SK-N-SH (cell line): ENCODE measurements at regions not wholly inside any gene's neighbourhood (a gene's known extent, or its start where the extent isn't known, plus 50 kb on each side); places are given as distances from the start of the nearest gene placed in this dataset.

ENCODE experiments used
- CTCF ChIA-PET: fragments of 300-600, 350-600 bp; formaldehyde crosslinking; extraction: SDS; loops from one replicate; lab custom pipeline; 2021; lab: Yijun Ruan, JAX
- POLR2A ChIA-PET: fragments of 350-600 bp; sonication (Branson Sonifier 250); formaldehyde crosslinking; extraction: SDS; loops from one replicate; lab custom pipeline; 2020; ENCODE audit warnings: antibody characterized with exemption, inconsistent platforms; lab: Yijun Ruan, JAX
- DNase-seq: peaks from one replicate; pipeline ENCODE4 v3.0.0; 2012
- H2AFZ ChIP-seq: fragments of 200-600 bp; sonication (generic); 2 replicates; pipeline ENCODE4 v1.8.1; 2016; ENCODE audit warnings: antibody characterized with exemption, mild to moderate bottlenecking, low read depth
- H3F3A ChIP-seq: fragments of 200-600 bp; sonication (generic); replicated peaks from 2 replicates; pipeline ENCODE3; 2016; ENCODE audit warnings: antibody characterized with exemption, mild to moderate bottlenecking; ENCODE audit not compliant: insufficient read depth
- H3K27ac ChIP-seq, 2 experiments: fragments of 200-500 bp in 1 of 2; fragments of 200-600 bp in 1 of 2; sonication (Bioruptor generic) in 1 of 2; sonication (generic), shearing (Covaris generic) in 1 of 2; 2 replicates each; pipeline versions ENCODE4 v1.5.1 to v1.6.1; 2014 to 2016; ENCODE audit warnings: low read depth in 2 of 2, inconsistent platforms in 1 of 2, low read length in 1 of 2, mild to moderate bottlenecking in 1 of 2, mixed read lengths in 1 of 2
- H3K27me3 ChIP-seq: fragments of 200-600 bp; sonication (generic), shearing (Covaris generic); 2 replicates; pipeline ENCODE4 v1.6.1; 2016; ENCODE audit warnings: mixed run types; ENCODE audit not compliant: insufficient read depth
- H3K36me3 ChIP-seq, 2 experiments: fragments of 200-500 bp in 1 of 2; fragments of 200-600 bp in 1 of 2; sonication (Bioruptor generic) in 1 of 2; sonication (generic) in 1 of 2; replicated peaks in 1 of 2; 2 replicates each; pipeline versions ENCODE3 to v1.5.1; 2014 to 2016; ENCODE audit warnings: low read length in 1 of 2, mild to moderate bottlenecking in 1 of 2; ENCODE audit not compliant: insufficient read depth in 2 of 2, control insufficient read depth in 1 of 2
- H3K4me1 ChIP-seq, 2 experiments: fragments of 200-500 bp in 1 of 2; fragments of 200-600 bp in 1 of 2; sonication (Bioruptor generic) in 1 of 2; sonication (generic), shearing (Covaris generic) in 1 of 2; 2 replicates each; pipeline versions ENCODE4 v1.5.1 to v1.6.1; 2014 to 2016; ENCODE audit warnings: low read depth in 1 of 2, low read length in 1 of 2, mixed run types in 1 of 2; ENCODE audit not compliant: insufficient read depth in 2 of 2, control insufficient read depth in 1 of 2
- H3K4me2 ChIP-seq: fragments of 200-600 bp; sonication (generic), shearing (Covaris generic); 2 replicates; pipeline ENCODE4 v1.6.1; 2017; ENCODE audit warnings: mixed run types
- H3K4me3 ChIP-seq, 2 experiments: fragments of 200-500 bp in 1 of 2; fragments of 200-600 bp in 1 of 2; sonication (Bioruptor generic) in 1 of 2; sonication (generic), shearing (Covaris generic) in 1 of 2; 2 replicates each; pipeline versions ENCODE4 v1.5.1 to v1.8.1; 2014 to 2016; ENCODE audit warnings: low read depth in 2 of 2, inconsistent platforms in 1 of 2, low read length in 1 of 2, mild to moderate bottlenecking in 1 of 2, mixed read lengths in 1 of 2, moderate library complexity in 1 of 2
- H3K79me2 ChIP-seq: fragments of 200-600 bp; sonication (generic); 2 replicates; pipeline ENCODE4 v1.8.1; 2017; ENCODE audit warnings: mild to moderate bottlenecking; ENCODE audit not compliant: insufficient read depth
- H3K9ac ChIP-seq: fragments of 200-600 bp; sonication (generic); 2 replicates; pipeline ENCODE4 v1.6.1; 2017; ENCODE audit warnings: mixed run types
- H3K9me2 ChIP-seq: fragments of 200-600 bp; sonication (generic); 2 replicates; pipeline ENCODE4 v1.6.1; 2017; ENCODE audit warnings: mixed run types
- H3K9me3 ChIP-seq: fragments of 200-600 bp; sonication (generic); 2 replicates; pipeline ENCODE4 v1.6.1; 2017; ENCODE audit warnings: mixed run types, mild to moderate bottlenecking, moderate library complexity
- H4K20me1 ChIP-seq: fragments of 200-600 bp; sonication (generic); 2 replicates; pipeline ENCODE4 v1.6.1; 2017; ENCODE audit warnings: mild to moderate bottlenecking, mixed run types; ENCODE audit not compliant: insufficient read depth
- CHD2 ChIP-seq: fragments of 150-350 bp; IDR thresholded peaks from 2 replicates; pipeline ENCODE4 v1.6.1; 2018; ENCODE audit warnings: low read length; ENCODE audit not compliant: partially characterized antibody
- CTCF ChIP-seq: fragments of 200-600 bp; sonication (generic); IDR thresholded peaks from 2 replicates; pipeline ENCODE4 v1.6.1; 2017; ENCODE audit warnings: antibody characterized with exemption, mild to moderate bottlenecking, moderate library complexity
- EZH2phosphoT487 ChIP-seq: fragments of 200-600 bp; sonication (generic); IDR thresholded peaks from 2 replicates; pipeline ENCODE4 v1.6.1; 2017; ENCODE audit warnings: low read depth, mixed run types, mild to moderate bottlenecking, antibody characterized with exemption, moderate library complexity, borderline replicate concordance
- FOSL2 ChIP-seq: IDR thresholded peaks from 2 replicates; pipeline ENCODE4 v1.4.0; 2012; ENCODE audit warnings: low read depth, mild to moderate bottlenecking, moderate library complexity, borderline replicate concordance
- FOXJ3 ChIP-seq: sonication (generic); formaldehyde crosslinking; IDR thresholded peaks from 2 replicates; pipeline ENCODE4 v1.5.1; 2020; ENCODE audit warnings: mild to moderate bottlenecking, missing genetic modification reagents
- FOXM1 ChIP-seq: IDR thresholded peaks from 2 replicates; pipeline ENCODE4 v1.4.0; 2012; ENCODE audit warnings: low read depth, mild to moderate bottlenecking
- GATA2 ChIP-seq: sonication (generic); formaldehyde crosslinking; IDR thresholded peaks from 2 replicates; pipeline ENCODE4 v1.5.0; 2020; ENCODE audit warnings: mild to moderate bottlenecking, missing genetic modification reagents
- JUND ChIP-seq: IDR thresholded peaks from 2 replicates; pipeline ENCODE4 v1.4.0; 2012
- MAX ChIP-seq: IDR thresholded peaks from 2 replicates; pipeline ENCODE4 v1.4.0; 2012; ENCODE audit warnings: low read depth
- MEF2A ChIP-seq: IDR thresholded peaks from 2 replicates; pipeline ENCODE4 v1.4.0; 2012; ENCODE audit warnings: low read depth, borderline replicate concordance
- MXI1 ChIP-seq: IDR thresholded peaks from 2 replicates; pipeline ENCODE4 v1.6.1; 2012; ENCODE audit warnings: mild to moderate bottlenecking, low read depth, low read length, improper control_type of control experiment
- NFIC ChIP-seq: IDR thresholded peaks from 2 replicates; pipeline ENCODE4 v1.4.0; 2012; ENCODE audit warnings: borderline replicate concordance
- POLR2AphosphoS5 ChIP-seq: IDR thresholded peaks from 2 replicates; pipeline ENCODE4 v1.6.1; 2012; ENCODE audit warnings: low read depth, low read length
- RAD21 ChIP-seq: IDR thresholded peaks from 2 replicates; pipeline ENCODE4 v1.6.1; 2012; ENCODE audit warnings: mild to moderate bottlenecking, low read length
- RCOR1 ChIP-seq: fragments of 150-350 bp; IDR thresholded peaks from 2 replicates; pipeline ENCODE4 v1.6.1; 2017; ENCODE audit warnings: antibody characterized with exemption, low read length
- RXRA ChIP-seq: IDR thresholded peaks from 2 replicates; pipeline ENCODE4 v1.4.0; 2012; ENCODE audit warnings: low read depth, mild to moderate bottlenecking, borderline replicate concordance
- SIN3A ChIP-seq: IDR thresholded peaks from 2 replicates; pipeline ENCODE4 v1.6.1; 2012; ENCODE audit warnings: low read depth, mild to moderate bottlenecking, low read length, moderate library complexity, borderline replicate concordance
- SMC3 ChIP-seq: IDR thresholded peaks from 2 replicates; pipeline ENCODE4 v1.6.1; 2012; ENCODE audit warnings: low read depth, low read length, improper control_type of control experiment
- TCF12 ChIP-seq: IDR thresholded peaks from 2 replicates; pipeline ENCODE4 v1.4.0; 2012
- TEAD4 ChIP-seq: IDR thresholded peaks from 2 replicates; pipeline ENCODE4 v1.4.0; 2012; ENCODE audit warnings: mild to moderate bottlenecking, borderline replicate concordance; ENCODE audit not compliant: insufficient read depth
- USF1 ChIP-seq: IDR thresholded peaks from 2 replicates; pipeline ENCODE4 v1.4.0; 2012; ENCODE audit warnings: low read depth, borderline replicate concordance
- USF2 ChIP-seq: fragments of 150-350 bp; IDR thresholded peaks from 2 replicates; pipeline ENCODE4 v1.6.1; 2017; ENCODE audit warnings: antibody characterized with exemption, low read length, low read depth, borderline replicate concordance
- YY1 ChIP-seq: IDR thresholded peaks from 2 replicates; pipeline ENCODE4 v1.4.0; 2012; ENCODE audit warnings: low read depth, mild to moderate bottlenecking
- WGBS: methylation state at CpG from one replicate; pipeline ENCODE4 v1.1.6; 2017; ENCODE audit warnings: low lambda C conversion rate; 5-methylcytosine and 5-hydroxymethylcytosine counted together

GRCh38 chr4:110851989-110852388 is 229.1 kb upstream of the PITX2 start (continued):
- TF ChIP-seq MEF2A (no peak), SIN3A (no peak), TEAD4 (no peak), FOXJ3 (no peak), JUND (no peak), GATA2 (CRISPR knock-in tag) (no peak)

- H3K36me3 ChIP-seq: no peaks in the 10 kb centered on the region
- H3K79me2 ChIP-seq: no peaks in the 10 kb centered on the region
- WGBS: 23% methylated on average over 3 of the region's 3 CpGs
- H3K4me1 ChIP-seq: no peaks in the 10 kb centered on the region
- TF ChIP-seq FOSL2: no peak
- TF ChIP-seq TCF12: no peak
- TF ChIP-seq SMC3: no peak
- TF ChIP-seq RCOR1: no peak
- no peak for TF ChIP-seq EZH2phosphoT487
- no peak for TF ChIP-seq CTCF
- TF ChIP-seq NFIC: no peak
- TF ChIP-seq USF1: no peak
- TF ChIP-seq CHD2: no peak
- TF ChIP-seq SIN3A: no peak
- TF ChIP-seq FOXM1: no peak
- TF ChIP-seq POLR2AphosphoS5: no peak
- no peak for TF ChIP-seq RAD21
- TF ChIP-seq RXRA: no peak
- TF ChIP-seq TEAD4: no peak
- TF ChIP-seq MXI1: no peak
- TF ChIP-seq USF2: no peak
- no peak for TF ChIP-seq FOXJ3
- TF ChIP-seq MAX: no peak
- no peak for TF ChIP-seq YY1
- H3K4me3 ChIP-seq: no peak overlapping the region
- no peaks in the 10 kb centered on the region for H3K9me2 ChIP-seq
- no peak overlapping the region for H2AFZ ChIP-seq
- peaks cover 9% of the 10 kb centered on the region for H3F3A ChIP-seq
- no peaks in the 10 kb centered on the region for H4K20me1 ChIP-seq
- H3K9ac ChIP-seq: no peak overlapping the region
- no peak for DNase-seq
- CTCF ChIA-PET: no interaction called here
- no peak overlapping the region for H3K4me2 ChIP-seq
- peaks cover 20% of the 10 kb centered on the region; the same call in 1 of the 2 replicates for H3K27me3 ChIP-seq
- no peaks in the 10 kb centered on the region for H3K9me3 ChIP-seq
- H3K27ac ChIP-seq: no peak overlapping the region
- POLR2A ChIA-PET: no interaction called here
Measured at GRCh38 chr4:110852793-110853192, 229.9 kb upstream of the PITX2 start.
